CD4-positive, alpha-beta T cell treated with Interleukin-4 for 4 hours (primary cell): ENCODE measurements at regions not wholly inside any gene's neighbourhood (a gene's known extent, or its start where the extent isn't known, plus 50 kb on each side); places are given as distances from the start of the nearest gene placed in this dataset.
"Not testable (repeated sequence)": the region's sequence is repeated elsewhere in the genome, so short reads cannot be mapped to it uniquely, and the experiment has no call there.

Experiments used
- DNase-seq: peaks from one replicate; pipeline ENCODE4 v3.0.0-alpha.2; 2020

DNA sequence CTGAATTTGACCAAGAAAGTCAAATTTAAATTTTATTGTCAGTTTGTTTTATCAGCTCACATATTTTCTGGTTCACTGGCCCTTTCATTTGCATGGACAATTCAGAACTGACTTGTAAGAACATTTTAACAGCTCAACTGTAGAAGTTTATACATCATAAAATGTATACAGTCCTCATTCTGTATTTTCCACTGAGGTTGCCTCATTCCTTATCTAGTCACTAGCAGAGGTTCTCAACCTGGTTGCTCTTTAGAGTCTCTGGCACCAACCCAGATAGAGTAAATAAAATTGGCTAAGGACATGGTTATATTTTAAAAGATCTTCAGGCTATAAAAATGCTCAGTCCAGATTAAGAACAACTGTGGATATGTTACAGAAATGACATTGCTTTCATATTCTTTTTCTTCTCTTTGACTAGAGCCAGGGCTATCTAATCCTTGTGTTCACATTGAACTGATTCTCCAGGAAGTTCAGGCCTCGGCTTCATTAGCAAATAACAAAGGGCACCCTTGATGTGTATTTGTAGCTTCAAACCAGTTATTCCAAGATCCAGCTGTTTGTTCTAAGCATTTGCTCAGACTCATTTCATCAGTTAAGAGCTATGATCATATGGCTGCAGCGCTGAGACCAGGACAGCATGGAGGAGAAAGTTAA, 782.5 kb downstream of the ETS1 start:
- DNase-seq = no peak

DNA sequence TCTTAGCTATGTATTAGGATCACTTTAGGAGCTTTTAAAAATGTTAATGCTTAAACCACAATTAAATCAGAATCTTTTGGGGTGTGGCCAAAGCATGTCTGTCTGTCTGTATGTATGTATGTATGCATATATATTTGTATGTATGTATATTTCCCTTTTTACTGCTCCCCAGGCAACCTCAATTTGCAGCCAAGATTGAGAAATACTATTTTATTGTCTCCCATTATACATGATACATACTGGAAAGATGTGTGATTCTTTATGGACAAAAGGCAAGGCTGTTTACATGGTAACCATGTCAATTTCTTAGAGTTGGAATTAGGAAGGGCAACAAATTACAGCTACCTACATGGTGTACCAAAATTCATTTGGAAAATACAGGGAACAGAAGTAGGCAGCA, 783.6 kb downstream of the ETS1 start:
- DNase-seq = no peak

DNA sequence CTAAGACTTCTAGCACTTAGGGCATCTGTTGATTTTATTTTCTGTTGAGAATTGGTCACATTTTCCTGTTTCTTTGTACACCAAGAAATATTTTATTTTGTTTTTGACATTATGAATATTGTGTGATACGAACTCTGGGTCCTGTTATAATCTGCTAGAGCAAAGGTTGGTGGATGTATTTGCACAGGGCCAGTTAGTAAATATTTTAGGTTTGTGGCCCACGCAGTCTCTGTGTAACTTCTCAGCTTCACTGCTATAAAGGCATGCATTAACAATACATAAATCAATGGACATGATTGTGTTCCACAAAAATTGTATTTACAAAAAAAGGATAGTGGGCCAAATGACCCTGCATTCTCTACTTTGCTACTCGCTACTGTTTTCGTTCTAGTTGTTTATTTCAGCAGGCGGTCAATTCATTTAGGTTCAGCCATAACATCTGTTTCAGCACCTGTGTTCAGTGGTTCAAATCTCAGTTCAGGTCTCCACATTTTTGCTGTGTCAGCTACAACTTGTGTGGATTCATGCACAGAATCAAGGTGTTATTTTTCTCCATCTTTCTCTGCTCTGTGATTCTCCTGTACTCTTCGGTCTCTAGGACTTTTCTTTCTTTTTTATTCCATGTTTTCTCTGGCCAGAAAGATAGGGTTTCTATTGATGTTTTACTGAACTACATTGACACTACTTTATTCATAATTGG, 786.2 kb downstream of the ETS1 start:
- no peak for DNase-seq

DNA sequence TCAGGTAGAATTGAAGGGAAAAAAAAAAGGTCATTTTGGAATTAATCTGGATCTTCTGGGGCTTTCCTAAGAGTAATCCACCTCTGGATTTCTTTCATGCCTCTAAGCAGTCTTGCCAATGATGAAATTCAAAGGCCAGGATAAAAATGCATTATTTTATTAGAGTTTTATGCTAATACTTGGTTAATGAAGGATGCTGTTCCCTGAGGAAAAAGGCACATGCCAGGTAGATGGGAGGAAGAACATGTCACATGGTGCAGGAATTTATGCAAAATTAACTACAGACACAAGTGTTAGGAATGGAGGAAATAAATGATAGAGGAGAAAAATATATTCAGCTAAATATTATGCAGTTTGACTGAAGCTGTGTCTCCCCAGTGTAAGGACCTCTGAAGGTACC, 792.0 kb downstream of the ETS1 start:
- no peak for DNase-seq

DNA sequence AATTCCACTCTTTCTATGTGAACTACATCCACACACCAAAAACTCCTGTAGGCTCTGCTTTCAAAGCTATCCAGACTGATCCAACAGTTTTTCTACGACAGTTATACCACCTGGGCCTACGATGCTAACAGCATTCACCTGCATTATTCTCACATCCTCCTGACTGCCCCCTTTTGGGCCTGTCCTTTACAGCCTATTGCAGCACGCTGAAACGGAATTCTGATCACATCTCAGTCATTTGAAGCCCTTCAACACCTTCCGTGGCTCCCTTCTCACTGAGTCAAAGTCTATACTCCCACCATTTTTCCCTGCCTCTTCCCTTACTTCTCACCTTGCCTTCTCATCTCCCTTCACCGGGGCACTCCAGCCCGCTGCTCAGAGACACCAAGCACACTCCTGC, 791.3 kb upstream of the KIRREL3 start:
- DNase-seq = no peak

DNA sequence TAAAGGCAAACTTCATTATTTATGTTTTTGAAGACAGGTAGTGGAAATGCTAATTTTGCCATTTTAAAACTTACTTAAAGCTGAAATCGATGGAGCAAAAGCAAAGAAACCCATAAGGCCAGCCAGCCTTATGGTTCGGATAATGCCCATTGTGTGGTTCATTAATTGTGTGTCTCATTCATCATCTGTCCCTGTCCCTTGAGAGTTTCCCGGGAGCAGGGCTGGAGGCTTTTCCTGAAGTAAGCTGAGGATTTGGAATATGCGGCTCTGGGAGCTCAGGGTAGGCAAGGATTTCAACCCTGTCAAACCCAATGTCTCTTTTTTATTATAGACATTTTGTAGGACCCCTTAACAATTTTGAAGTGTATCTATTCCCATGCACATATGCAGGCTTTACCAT, 790.0 kb upstream of the KIRREL3 start:
- no peak for DNase-seq

DNA sequence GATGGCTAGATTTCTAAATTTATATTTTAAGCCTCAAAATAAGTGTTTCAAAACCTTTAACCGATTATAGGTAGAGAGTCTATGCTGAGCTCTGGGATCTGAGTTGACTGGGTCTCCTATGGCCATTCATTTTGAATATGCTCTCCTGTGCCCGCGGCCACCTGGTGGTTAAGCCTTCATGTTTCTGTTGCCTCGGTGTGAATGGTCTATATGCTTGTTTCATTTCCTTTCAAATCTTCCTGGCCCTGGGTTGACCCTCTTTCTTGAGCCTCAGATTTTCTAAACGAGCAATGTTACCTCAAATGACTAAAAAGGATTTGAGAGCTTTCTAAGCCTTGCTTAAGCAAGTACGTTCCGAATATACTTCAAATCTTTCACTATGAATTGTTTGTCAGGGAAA, 789.4 kb upstream of the KIRREL3 start:
- no peak for DNase-seq

DNA sequence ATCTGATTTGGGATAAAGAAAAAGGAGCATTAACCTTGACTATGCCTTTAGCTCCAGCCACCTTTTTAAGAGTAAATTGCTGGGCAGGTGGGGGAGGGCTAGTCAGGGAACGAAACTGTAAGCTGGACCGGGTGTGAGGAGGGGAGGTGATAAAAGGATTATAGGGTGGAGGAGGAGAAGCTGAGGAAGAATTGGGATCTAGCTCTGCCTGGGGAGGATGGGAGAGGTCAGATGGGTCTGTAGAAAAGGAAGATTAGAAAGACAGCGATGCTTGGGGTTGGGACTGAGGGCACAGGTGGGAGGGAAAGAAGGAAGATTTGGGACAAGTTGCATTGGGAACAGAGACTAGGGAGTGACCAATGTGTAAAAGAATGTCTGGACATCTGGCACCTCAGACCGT, 772.4 kb upstream of the KIRREL3 start:
- not testable (repeated sequence) for DNase-seq

DNA sequence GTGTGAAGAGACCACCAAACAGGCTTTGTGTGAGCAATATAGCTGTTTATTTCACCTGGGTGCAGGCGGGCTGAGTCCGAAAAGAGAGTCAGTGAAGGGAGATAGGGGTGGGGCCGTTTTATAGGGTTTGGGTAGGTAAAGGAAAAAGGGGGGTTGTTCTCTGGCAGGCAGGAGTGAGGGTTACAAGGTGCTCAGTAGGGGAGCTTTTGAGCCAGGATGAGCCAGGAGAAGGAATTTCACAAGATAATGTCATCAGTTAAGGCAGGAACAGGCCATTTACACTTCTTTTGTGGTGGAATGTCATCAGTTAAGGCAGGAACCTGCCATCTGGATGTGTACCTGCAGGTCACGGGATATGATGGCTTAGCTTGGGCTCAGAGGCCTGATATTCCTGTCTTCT, 768.4 kb upstream of the KIRREL3 start:
- DNase-seq = not testable (repeated sequence)

DNA sequence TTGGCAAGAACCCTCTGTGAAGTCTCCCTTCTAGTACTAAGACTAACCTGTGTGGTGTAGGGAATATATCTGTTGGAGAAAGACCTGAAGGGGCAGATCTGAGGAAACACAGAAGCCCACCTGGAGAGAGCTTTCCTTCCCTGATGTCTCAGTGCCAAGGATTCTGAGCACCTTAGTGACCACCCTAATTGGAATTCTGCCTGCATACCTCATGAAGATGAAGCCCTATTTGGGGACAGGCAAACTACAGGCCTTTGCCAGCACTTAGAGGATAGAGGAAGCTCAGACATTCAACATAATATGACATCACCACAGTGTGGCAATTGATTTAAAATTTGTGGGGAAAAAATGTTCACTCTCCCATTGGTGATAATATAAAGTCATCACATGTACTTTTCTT, 766.2 kb upstream of the KIRREL3 start:
- DNase-seq = no peak

DNA sequence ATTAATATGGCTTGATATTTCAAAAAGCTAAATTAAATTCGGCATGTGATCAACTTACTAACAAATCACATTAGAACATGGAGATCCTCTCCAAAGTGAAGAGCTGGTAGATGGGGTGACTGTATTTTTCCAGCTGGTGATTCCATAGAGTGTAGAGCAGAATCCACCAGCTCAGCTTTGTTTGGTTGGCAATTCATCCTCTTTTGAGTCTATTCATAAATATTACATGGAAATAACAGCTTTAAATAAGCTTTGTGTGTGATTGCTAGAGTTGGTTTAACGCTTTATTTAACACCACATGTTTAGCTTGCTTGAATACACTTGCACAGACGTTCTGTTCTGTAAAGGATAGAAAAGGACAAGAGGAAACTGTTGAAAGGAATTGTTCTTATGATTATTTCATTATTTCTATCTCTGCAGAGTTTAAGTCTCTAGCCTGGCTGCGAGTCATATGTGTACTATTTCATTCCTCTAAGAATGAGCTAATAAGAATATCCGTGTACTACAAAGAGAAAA, 738.3 kb upstream of the KIRREL3 start:
- DNase-seq = no peak

DNA sequence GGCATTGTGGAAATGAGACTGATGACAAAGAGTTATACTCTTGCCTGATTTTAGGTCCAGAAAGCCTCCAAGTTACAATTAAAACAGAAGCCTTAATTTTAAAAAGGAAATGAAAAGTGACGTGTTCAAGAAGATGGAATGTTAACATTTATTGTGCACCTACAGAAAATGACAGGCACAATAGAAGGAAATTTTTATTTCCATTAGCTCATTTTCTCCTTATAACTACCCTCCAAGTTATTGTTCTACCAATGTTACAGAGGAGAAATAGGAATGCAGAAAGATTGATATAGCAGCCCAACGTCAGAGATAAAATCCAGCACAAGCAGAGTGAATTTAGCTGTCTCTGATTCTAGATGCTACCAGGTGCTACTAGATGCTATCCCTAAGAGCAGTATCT, 736.9 kb upstream of the KIRREL3 start:
- DNase-seq = no peak

DNA sequence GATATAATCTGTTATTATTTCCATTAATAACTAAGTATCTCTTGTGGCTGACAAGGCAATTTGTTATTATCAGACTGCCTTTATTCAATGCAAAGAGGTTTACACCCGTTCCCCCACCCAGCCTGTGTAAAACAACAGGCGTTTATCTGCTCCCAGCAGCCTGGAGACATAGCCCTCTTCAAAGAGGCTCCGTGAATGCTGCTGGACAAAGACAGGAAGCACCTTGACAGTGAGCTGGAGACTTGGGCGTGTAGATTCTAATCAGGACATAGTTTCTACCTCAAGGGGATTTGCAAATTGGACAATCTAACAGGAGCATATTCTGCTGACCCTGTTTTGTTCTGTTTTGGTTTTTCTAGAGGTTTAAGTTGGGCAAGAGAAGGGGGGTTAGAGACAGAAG, 733.0 kb upstream of the KIRREL3 start:
- no peak for DNase-seq

DNA sequence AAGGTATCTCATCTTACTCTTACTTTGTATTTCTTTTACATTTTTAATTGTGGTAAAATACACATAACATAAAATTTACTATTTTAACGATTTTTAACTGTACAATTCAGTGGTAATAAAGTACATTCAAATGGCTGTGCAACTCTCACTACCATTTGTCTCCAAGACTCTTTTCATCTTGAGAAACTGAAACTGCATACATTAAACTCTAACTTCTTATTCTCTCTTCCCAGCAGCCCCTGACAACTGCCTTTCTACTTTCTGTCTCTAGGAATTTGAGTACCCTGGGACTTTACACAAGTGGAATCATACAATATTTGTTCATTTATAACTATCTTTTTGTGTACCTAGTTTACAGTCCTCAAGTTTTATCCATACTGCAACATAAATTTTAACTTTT, 725.8 kb upstream of the KIRREL3 start:
- no peak for DNase-seq

DNA sequence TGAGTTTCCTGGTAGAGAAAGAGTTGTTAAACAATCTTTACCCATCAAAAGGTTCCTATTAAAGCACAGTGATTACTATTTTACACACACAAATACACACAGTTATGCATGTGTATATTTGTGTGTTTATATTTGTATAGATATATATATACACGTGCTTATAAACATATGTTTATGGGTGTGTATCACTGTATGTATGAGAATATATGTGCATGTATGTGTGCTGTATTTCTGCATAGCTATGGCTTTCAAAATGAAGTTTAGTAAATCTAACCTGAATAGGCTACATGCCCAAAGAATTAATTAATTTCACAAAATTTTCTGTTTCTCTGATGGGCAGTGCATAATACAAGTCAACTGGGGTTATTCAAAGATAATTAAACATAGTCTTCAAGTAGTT, 723.1 kb upstream of the KIRREL3 start:
- DNase-seq = no peak

DNA sequence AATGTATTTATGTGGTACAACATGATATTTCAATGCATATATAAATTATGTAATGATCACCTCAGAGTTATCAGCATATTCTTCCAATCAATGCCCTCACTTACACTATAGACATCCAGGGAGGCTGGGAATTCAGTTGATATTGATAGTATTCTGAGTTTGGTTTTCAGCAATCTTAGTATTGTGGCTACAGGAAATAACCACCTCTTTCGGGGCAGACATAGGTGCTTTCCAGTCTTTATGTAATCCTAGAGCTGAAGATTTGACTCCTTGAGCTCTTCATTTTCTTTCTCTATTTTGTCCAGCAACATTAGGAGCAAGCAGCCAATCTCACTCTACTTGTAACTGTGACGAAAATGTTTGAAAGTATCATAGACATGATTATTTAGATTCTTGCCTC, 712.7 kb upstream of the KIRREL3 start:
- DNase-seq = no peak

DNA sequence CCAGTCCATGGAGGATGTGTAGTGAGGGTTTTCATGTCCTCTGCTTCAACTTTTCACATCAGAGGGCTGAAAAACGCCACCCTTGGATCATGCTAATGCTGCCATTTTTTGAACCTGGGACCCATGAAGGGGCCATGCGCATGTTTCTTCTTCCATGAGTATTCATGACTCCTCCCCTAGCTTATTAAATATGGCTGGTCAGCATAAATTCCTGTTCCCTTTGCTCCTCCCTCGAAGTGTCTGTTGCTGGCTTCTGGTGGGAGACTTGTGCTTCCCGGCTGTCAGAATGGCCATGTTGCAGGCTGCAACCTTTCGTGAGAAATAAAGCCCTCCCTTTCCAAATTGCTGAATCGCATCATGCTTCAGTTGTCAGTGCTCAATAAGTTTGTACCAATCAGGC, 711.2 kb upstream of the KIRREL3 start:
- DNase-seq = no peak

DNA sequence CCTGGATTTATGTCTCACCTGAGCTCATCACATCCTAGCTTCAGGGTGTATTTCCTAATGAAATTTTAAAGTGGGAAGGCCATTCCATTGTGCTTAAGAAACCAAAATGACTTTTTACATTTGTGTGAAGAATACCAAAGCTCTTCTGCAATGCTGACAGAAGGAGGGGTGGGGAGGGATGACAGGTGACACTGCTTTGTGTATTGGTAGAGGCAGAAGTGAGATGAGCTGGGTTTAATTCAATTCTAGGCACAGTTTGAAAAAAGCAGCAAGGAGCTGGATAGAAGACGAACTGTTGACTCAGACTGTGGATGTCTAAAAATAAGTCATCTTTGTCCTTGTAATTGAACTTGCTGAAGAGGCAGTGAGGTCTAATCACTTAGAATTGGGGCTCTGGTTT, 710.3 kb upstream of the KIRREL3 start:
- no peak for DNase-seq

DNA sequence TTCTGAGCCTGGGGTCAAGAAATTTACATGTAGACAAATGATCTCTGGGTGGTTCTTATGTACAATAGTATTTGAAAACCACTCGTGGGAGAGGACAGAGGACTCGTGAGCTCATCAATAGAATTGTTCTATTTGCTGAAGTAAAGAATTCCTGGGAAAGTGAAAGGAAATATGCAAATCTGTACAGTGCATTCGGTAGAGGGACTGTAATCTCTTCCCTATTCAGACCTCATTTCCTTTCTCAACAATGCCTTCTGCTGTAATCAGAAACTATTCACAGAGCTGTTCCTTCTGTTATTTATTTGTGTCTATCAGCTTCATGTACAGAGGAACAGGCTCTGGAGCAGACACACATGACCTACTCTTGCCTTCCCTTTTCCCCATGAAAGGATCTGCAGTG, 709.4 kb upstream of the KIRREL3 start:
- no peak for DNase-seq

DNA sequence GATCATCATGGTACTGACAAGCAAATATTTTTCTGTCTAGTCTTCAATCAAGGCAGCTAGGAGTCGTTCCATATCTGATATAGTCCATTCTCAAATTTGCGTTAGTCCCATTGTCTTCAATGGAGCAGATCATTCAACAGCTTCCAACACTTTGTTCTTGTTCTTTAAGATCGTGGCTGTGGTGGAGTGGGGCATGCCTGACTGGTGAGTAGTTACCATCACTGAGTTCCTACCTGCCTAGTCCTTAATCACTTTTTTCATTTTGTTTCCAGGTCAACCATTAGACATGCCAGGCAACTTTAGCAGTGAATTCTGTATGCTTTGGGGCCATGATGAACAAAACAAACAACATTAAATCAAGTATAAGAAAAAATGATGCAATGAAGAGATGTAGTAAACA, 693.1 kb upstream of the KIRREL3 start:
- DNase-seq = no peak

DNA sequence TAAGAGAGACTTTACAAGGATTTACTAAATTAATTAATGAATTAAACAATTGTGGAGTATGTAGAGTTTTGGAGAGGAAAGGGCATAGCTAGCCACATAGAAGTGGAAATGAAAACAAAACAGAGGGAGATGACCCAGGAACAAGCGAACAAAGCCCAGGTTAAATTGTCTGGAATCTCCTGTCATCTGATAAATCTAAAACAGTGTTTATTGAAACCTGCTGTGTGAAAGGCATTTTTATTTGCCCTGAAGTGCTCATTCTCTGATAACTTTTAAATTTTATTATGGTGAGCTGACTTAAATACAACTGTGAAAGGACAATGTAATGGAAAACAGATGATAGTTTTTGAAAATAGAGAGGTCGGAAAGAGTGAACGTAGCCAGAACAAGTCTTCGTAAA, 682.8 kb upstream of the KIRREL3 start:
- no peak for DNase-seq

DNA sequence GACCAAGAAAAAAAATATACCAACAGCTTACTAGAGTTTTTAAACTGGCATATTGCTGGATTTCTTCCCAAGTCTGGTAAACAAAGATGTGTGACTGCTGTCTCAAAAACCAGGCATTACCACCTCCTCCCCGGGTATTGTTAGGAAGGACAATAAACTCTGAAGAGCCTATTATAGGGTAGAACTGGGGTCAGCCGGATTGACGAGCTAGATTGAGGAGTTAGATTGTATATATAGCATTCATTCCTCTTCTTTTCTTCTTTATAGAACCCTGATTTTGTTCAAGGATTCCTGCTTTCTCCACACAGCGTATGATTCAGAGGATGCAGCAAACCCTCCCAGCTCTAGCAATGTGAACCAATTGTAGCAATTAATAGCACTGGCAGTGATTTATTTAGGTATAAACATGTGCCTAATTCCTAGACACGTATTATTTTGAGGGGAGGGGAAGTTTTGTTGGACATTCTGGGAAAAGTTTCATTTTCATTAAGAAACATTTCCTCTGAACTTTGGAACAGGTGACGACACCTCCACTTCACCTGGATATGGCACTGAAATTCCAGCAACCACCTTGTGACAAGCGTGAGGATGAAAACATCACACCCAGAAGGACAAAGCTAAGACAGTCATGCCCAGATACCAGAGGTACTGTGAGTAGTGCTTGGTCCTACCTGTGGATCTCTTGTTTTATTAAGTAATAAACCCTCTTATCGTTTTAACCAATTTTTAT, 679.4 kb upstream of the KIRREL3 start:
- no peak for DNase-seq

DNA sequence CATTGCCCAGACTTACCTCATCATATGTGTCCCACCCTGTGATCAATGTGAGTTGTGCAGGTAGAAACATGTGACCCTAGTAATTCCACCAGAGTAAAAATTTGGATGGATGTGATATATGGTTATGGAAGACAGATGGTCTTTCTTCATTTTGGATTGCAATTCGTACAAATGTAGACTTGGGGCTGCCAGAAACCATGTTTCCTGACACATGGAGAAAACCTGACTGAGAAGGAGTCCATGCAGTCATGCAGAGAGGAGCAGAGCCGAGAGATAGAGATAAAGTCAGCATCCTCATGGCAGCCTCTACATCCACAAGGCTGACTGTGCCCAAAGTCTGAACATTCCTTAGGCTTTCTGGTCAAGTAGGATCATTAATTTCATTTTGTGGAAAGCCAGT, 678.1 kb upstream of the KIRREL3 start:
- DNase-seq = no peak
